NCI-H748 (cell line): ENCODE measurements at regions not wholly inside any gene's neighbourhood (a gene's known extent, or its start where the extent isn't known, plus 50 kb on each side); places are given as distances from the start of the nearest gene placed in this dataset.
A peak's percentile ranks its signal among the peaks of the same experiment; 100 is the strongest.

Experiments used
- DNase-seq: peaks from one replicate; lab custom pipeline; 2025; ENCODE audit not compliant: unreplicated experiment; lab: John Stamatoyannopoulos, UW

DNA sequence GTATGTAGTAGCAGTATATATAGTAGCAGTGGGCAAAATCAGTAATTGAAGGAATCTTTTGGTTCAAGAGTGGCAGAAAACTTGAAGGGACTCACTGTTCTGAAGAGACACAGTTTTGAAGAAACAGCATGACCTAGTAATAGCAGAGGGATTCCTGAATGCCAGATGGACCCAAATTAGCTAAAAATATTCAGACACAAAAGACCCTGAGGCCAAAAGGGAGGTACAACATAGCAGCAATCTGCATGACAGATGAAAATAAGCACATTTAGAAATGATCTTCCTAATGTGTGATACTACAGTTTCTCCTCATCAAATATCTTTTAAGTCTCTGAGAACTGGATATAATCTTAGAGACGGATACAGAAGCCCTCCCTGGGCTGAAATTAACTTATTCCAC lies 536.6 kb downstream of the PPARGC1A start:
- DNase-seq: no peak

GRCh38 chr4:23348789-23349498 lies 540.9 kb downstream of the PPARGC1A start:
- DNase-seq: no peak

- DNase-seq: no peak
Measured at GRCh38 chr4:23337292-23337691, 552.6 kb downstream of the PPARGC1A start.

GRCh38 chr4:23333946-23334878 lies 555.6 kb downstream of the PPARGC1A start:
- DNase-seq: peak; percentile 51

DNA sequence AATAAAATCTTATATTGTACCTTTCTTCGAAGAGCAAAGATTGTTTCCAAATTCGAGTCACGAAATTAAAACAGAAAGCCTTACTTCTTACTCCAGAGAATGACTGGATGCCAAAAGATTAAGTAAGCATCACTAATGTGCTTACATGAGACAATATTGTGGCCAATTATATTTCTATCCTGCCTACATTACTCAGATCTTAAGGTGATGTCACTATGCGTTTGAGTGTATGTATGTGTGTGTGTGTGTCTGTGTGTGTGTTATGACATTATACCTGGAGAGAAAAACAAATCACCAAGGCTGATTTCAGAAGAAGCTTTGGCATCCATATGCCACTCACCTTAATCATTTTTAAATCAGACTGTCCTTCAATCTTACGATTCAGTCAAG lies 556.3 kb downstream of the PPARGC1A start:
- DNase-seq: peak; percentile 26

GRCh38 chr4:23332313-23332712 lies 557.5 kb downstream of the PPARGC1A start:
- DNase-seq: no peak

DNA sequence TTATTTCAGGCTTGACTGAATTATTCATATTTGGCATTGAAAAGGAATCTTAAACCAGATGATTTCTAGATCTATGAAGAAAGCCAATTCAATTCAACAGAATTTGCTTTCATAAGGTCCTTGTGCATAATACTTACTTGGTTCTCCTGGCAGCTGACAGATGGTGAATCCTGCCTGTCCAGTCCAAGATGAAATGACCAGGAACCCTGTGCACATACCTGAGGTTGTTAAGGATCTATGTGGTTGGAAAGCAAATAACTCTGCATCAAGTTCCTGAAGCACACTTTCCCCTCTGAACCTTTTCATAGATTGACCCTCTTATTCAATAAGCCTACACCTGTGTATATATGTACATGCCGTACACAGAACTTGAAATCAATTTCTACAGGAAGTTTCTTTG lies 562.7 kb downstream of the PPARGC1A start:
- DNase-seq: no peak

DNA sequence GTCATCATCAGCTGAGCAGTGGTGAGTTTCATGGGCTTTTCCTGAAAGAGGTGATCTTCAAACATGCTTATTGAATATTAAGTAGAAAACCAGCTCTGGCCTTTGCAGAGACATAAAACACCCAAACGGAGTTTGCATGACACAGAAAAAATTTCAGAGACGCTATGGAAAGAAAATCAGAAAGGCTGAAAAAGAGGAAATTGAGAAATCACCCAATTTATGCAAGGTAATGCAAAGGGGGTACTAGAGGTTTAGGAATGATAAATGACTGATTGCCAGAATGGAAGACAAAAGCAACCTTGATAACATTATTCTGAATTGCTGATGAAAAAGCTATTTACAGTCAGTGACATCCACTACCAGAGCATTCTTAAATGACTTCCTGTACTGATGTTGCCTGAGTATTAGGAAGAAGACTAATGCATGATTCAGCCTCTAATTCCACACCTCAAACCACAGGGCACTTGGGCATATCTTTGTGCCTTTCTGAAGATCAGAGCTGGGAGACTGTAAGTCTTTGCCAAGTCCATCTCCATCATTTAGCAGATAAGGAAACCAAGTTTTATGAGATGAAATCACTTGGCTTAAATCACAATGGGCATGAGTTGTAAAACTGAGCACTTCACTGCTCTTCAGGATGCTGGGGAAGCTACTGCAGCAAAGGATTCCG lies 565.7 kb downstream of the PPARGC1A start:
- no peak for DNase-seq

- DNase-seq: no peak
Measured at GRCh38 chr4:23323436-23323835, 566.4 kb downstream of the PPARGC1A start.

DNA sequence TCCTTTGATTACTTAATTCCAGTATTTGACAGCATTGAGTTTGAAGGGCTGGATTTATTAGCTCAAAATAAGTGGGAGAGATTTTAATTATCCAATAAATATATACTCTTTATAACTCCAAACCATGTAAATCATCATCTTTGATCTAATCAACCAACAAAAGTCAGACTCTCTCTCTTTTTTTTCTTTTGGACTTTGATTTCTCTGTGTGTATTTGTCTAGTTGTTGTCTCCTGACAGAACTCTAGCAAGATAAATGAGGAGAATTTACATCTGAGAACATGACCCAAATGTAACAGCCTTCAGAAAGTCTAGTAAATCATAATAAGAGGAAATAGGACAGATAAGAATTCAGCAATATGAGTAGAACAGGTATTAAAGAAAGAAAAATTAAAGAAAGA lies 567.1 kb downstream of the PPARGC1A start:
- DNase-seq: no peak

- DNase-seq: no peak
Measured at GRCh38 chr4:23320931-23321587, 568.8 kb downstream of the PPARGC1A start.

DNA sequence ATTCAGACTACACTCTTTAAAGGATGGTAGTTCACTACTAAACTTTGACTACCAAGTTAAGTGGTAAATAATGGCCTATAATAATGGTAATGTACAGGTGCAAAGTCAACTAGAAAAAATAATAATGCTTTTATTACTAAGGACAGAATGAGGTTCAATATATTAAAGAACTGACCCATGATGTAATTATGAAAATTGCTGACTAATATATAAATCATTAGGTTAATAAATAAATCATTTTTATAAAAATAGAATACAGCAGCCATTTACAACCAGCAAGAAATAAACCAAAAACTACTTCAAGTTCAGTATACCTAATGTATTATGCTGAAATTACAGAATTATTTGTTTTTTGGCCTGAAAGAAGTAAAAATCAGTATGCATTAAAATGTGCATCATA lies 577.2 kb downstream of the PPARGC1A start:
- no peak for DNase-seq

DNA sequence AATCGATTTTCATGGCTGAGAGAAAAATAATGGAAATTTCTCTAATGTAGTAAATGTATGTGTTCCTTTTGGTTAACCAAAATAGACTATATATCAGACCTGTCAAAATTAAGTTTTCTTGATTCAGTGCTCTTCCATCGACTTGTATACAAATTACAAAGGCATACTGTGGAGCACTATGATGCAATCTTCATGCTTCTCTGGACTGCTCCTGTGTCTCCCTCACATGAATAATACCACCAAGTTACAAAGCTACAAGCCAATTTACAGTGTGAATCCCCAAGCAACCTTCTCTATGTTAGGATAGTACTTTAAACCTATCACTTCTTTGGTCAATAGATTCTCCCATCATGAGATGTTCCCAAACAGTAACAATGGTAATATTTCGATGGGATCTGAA lies 577.9 kb downstream of the PPARGC1A start:
- no peak for DNase-seq

- no peak for DNase-seq
Measured at GRCh38 chr4:23305026-23305425, 584.8 kb downstream of the PPARGC1A start.

DNA sequence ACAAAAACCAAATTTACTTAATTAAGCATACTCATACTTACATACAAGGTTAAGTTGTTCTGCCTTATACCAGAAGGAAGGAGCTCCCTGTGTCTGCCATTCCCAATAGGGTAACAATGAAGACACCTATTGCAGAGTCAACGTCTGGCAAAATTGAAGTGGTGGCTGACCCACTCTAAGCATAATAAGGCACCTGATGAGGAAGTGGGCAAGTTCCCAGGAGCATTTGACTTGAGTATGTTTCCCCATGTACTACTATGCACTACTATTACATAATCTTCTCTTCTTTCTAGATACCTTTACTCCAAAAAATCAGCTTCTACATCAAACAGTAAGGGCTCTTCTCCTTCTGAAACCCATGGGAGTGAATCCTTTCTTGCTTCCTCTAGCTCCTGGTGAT lies 591.5 kb downstream of the PPARGC1A start:
- DNase-seq: no peak

- no peak for DNase-seq
Measured at GRCh38 chr4:23297327-23297726, 592.5 kb downstream of the PPARGC1A start.

DNA sequence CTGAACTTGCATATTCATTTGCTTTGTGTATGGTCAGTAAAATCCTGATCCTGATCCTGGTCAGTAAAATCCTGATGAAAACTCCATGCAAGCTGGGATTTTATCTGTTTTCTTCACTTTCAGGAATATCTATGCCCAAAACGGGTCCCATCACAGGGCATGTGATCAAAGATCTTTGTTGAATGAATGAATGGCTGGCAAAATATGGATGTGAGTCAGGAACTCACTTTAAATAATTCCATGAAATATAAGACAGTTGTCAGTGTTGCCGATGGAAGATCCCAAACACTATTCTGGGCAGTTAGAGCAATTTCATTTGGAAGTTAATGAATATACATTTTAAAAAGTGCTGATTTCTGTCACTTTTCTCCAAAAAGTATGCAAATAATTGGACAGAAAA lies 598.4 kb downstream of the GBA3 start:
- no peak for DNase-seq

GRCh38 chr4:23290656-23291055 lies 597.9 kb downstream of the GBA3 start:
- DNase-seq: no peak

- no peak for DNase-seq
Measured at GRCh38 chr4:23279377-23279986, 586.7 kb downstream of the GBA3 start.

DNA sequence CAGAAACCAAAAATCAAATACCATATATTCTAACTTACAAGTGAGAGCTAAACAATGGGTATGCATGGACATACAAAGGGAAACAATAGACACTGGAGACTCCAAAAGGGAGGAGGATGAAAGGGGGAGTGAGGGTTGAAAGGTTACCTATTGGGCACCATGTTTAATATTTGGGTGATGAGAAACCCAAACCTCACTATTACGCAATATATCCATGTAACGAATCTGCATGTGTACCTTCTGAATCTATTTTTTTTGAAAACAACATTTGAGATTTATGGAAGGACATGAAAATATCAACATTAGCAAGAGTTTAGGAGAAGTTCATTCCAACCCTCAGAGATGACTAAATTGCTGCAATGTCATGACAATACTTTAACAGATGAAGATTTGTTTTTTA lies 586.1 kb downstream of the GBA3 start:
- DNase-seq: no peak

DNA sequence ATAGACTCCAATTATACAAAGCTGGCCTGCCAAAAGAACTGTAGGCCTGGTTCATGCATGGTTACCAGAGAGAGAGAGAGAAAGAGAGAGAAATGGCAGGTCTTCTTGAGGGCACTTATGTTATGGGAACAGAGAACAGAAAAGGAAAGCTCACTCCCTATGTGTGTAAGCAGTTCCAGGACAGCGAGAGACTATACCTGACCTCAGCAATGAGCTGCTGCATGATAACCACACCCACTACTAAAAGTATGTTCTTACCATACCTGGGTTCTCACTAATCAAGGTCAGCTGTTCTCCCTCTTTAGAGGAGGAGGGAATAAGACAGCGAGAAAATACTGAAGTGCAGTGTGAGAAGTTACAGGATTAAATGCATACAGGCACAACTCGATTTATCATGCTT lies 583.3 kb downstream of the GBA3 start:
- no peak for DNase-seq
